HL-60 (cell line): ENCODE measurements at regions not wholly inside any gene's neighbourhood (a gene's known extent, or its start where the extent isn't known, plus 50 kb on each side); places are given as distances from the start of the nearest gene placed in this dataset.

Experiments used
- POLR2AphosphoS5 ChIP-seq: IDR thresholded peaks from 2 replicates; pipeline ENCODE4 v1.6.1; 2012; ENCODE audit warnings: low read depth
- TF ChIP-seq, protein P1 (sequence below): IDR thresholded peaks from one replicate; pipeline ENCODE4 v1.5.1; 2011; ENCODE audit warnings: low read length, control low read depth, inconsistent platforms; ENCODE audit not compliant: insufficient read depth

DNA sequence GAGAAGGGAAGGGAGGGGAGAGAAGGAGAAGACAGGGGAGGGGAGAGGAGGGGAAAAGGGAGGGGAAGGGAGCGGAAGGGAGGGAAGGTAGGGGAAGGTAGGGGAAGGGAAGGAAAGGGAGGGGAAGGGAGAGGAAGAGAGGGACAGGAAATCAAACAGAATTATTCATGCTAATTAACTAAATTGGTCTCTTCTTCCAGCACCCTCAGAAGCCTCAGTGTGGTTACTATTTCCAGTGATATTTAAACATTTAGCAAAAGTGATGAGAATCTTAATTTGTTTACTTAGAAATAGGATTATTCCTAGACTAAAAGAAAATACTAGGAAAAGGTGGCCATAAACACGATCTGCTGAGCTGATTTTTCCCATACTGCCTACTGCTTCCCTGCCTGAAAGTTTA lies 193.1 kb upstream of the CPEB2 start:
- TF ChIP-seq, protein P1, sequence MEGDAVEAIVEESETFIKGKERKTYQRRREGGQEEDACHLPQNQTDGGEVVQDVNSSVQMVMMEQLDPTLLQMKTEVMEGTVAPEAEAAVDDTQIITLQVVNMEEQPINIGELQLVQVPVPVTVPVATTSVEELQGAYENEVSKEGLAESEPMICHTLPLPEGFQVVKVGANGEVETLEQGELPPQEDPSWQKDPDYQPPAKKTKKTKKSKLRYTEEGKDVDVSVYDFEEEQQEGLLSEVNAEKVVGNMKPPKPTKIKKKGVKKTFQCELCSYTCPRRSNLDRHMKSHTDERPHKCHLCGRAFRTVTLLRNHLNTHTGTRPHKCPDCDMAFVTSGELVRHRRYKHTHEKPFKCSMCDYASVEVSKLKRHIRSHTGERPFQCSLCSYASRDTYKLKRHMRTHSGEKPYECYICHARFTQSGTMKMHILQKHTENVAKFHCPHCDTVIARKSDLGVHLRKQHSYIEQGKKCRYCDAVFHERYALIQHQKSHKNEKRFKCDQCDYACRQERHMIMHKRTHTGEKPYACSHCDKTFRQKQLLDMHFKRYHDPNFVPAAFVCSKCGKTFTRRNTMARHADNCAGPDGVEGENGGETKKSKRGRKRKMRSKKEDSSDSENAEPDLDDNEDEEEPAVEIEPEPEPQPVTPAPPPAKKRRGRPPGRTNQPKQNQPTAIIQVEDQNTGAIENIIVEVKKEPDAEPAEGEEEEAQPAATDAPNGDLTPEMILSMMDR = no peak
- no peak for TF ChIP-seq POLR2AphosphoS5
